HL-60 (cell line): ENCODE measurements at regions not wholly inside any gene's neighbourhood (a gene's known extent, or its start where the extent isn't known, plus 50 kb on each side); places are given as distances from the start of the nearest gene placed in this dataset.

Experiments used
- CTCF ChIP-seq: IDR thresholded peaks from one replicate; pipeline ENCODE4 v1.5.1; 2011; ENCODE audit warnings: low read length, control low read depth, inconsistent platforms; ENCODE audit not compliant: insufficient read depth
- POLR2AphosphoS5 ChIP-seq: IDR thresholded peaks from 2 replicates; pipeline ENCODE4 v1.6.1; 2012; ENCODE audit warnings: low read depth

GRCh38 chr4:56575820-56576429, 70.3 kb downstream of the ARL9 start:
- TF ChIP-seq POLR2AphosphoS5, result no peak
- peak; percentile 5 for TF ChIP-seq CTCF
